Loucy (cell line): ENCODE measurements at regions not wholly inside any gene's neighbourhood (a gene's known extent, or its start where the extent isn't known, plus 50 kb on each side); places are given as distances from the start of the nearest gene placed in this dataset.

ENCODE experiments used
- H2AFZ ChIP-seq: fragments of 200-600 bp; sonication (generic); 2 replicates; pipeline ENCODE4 v1.6.0; 2016; ENCODE audit warnings: antibody characterized with exemption, mild to moderate bottlenecking, low read length, moderate library complexity
- H3F3A ChIP-seq: fragments of 200-600 bp; 2 replicates; pipeline ENCODE4 v1.6.0; 2016; ENCODE audit warnings: antibody characterized with exemption, low read depth, mild to moderate bottlenecking
- H3K27me3 ChIP-seq: fragments of 200-600 bp; sonication (generic); 2 replicates; pipeline ENCODE4 v1.6.1; 2014; ENCODE audit warnings: low read length, mild to moderate bottlenecking; ENCODE audit not compliant: insufficient read depth, poor library complexity, severe bottlenecking
- H3K36me3 ChIP-seq: fragments of 200-600 bp; sonication (generic); 2 replicates; pipeline ENCODE4 v1.6.1; 2016; ENCODE audit warnings: low read length; ENCODE audit not compliant: insufficient read depth
- H3K4me1 ChIP-seq: fragments of 200-600 bp; sonication (generic); 2 replicates; pipeline ENCODE4 v1.5.1; 2014; ENCODE audit warnings: low read length, mild to moderate bottlenecking; ENCODE audit not compliant: insufficient read depth, poor library complexity, severe bottlenecking
- H3K4me2 ChIP-seq: fragments of 200-600 bp; sonication (generic); 2 replicates; pipeline ENCODE4 v1.6.0; 2014; ENCODE audit warnings: antibody characterized with exemption, low read length, low read depth, mild to moderate bottlenecking; ENCODE audit not compliant: poor library complexity, severe bottlenecking
- H3K4me3 ChIP-seq: fragments of 200-600 bp; sonication (generic); 2 replicates; pipeline ENCODE4 v1.5.1; 2014; ENCODE audit warnings: low read length, mild to moderate bottlenecking, mixed read lengths; ENCODE audit not compliant: poor library complexity, severe bottlenecking
- H3K79me2 ChIP-seq: fragments of 200-600 bp; sonication (generic); 2 replicates; pipeline ENCODE4 v1.6.1; 2014; ENCODE audit warnings: low read length; ENCODE audit not compliant: insufficient read depth
- H3K9ac ChIP-seq: fragments of 200-600 bp; sonication (generic); 2 replicates; pipeline ENCODE4 v1.6.0; 2014; ENCODE audit warnings: mild to moderate bottlenecking, low read depth, low read length, moderate library complexity; ENCODE audit not compliant: poor library complexity, severe bottlenecking
- H3K9me2 ChIP-seq: fragments of 200-600 bp; sonication (generic); replicated peaks from 2 replicates; pipeline ENCODE4 v1.6.1; 2016; ENCODE audit warnings: low read depth, low read length, mixed read lengths
- H3K9me3 ChIP-seq: fragments of 200-600 bp; sonication (generic); 2 replicates; pipeline ENCODE4 v1.6.1; 2014; ENCODE audit warnings: mild to moderate bottlenecking, antibody characterized with exemption, low read length, low read depth; ENCODE audit not compliant: insufficient read depth
- H4K20me1 ChIP-seq: fragments of 200-600 bp; sonication (generic); 2 replicates; pipeline ENCODE4 v1.6.0; 2014; ENCODE audit warnings: antibody characterized with exemption, low read length, mild to moderate bottlenecking; ENCODE audit not compliant: insufficient read depth, poor library complexity, severe bottlenecking
- EZH2phosphoT487 ChIP-seq: fragments of 200-600 bp; IDR thresholded peaks from 2 replicates; pipeline ENCODE4 v1.6.1; 2018; ENCODE audit warnings: antibody characterized with exemption, mild to moderate bottlenecking, moderate library complexity, borderline replicate concordance
- TF ChIP-seq, protein P1 (sequence below): fragments of 200-600 bp; sonication (generic); conservative IDR thresholded peaks from 2 replicates; pipeline ENCODE4 v1.5.1; 2014; ENCODE audit warnings: mild to moderate bottlenecking, antibody characterized with exemption, low read length

DNA sequence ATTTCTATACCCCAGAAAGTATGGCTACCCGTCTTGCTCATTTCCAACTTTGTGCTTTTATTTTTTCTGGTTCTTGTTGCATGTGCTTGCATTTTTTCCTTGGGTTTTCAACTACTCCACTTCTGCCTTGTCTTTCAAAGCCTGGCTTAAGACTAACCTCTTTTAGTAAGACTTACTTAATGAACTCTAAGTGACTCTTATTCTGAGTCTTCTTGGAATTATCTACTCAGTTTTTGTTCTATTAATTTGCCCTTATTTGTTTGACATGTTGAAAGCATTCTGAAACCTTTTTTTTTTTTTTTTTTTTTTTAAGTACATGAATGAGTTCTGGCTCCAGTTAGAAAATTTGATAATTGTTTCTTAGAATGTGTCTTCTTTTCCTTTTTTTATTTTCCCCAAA is 74.8 kb downstream of the SLIT2 start:
- Histone ChIP-seq H3K9ac (no peak overlapping the region), H3K36me3 (no peaks in the 10 kb centered on the region), H3K9me3 (no peaks in the 10 kb centered on the region), H3K4me2 (no peak overlapping the region), H3K79me2 (no peaks in the 10 kb centered on the region), H3K27me3 (no peaks in the 10 kb centered on the region), H3K4me3 (no peak overlapping the region), H3F3A (no peaks in the 10 kb centered on the region), H2AFZ (no peak overlapping the region), H4K20me1 (no peaks in the 10 kb centered on the region), H3K4me1 (no peaks in the 10 kb centered on the region), H3K9me2 (no peaks in the 10 kb centered on the region)
- no peak for TF ChIP-seq EZH2phosphoT487
- TF ChIP-seq, protein P1, sequence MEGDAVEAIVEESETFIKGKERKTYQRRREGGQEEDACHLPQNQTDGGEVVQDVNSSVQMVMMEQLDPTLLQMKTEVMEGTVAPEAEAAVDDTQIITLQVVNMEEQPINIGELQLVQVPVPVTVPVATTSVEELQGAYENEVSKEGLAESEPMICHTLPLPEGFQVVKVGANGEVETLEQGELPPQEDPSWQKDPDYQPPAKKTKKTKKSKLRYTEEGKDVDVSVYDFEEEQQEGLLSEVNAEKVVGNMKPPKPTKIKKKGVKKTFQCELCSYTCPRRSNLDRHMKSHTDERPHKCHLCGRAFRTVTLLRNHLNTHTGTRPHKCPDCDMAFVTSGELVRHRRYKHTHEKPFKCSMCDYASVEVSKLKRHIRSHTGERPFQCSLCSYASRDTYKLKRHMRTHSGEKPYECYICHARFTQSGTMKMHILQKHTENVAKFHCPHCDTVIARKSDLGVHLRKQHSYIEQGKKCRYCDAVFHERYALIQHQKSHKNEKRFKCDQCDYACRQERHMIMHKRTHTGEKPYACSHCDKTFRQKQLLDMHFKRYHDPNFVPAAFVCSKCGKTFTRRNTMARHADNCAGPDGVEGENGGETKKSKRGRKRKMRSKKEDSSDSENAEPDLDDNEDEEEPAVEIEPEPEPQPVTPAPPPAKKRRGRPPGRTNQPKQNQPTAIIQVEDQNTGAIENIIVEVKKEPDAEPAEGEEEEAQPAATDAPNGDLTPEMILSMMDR, result no peak

- no peak overlapping the region for H3K9ac ChIP-seq
- H3K4me3 ChIP-seq, result no peak overlapping the region
- H3K4me1 ChIP-seq, result no peaks in the 10 kb centered on the region
- no peaks in the 10 kb centered on the region for H3F3A ChIP-seq
- no peak overlapping the region for H2AFZ ChIP-seq
- no peaks in the 10 kb centered on the region for H3K9me2 ChIP-seq
- H3K9me3 ChIP-seq, result no peaks in the 10 kb centered on the region
- no peaks in the 10 kb centered on the region for H3K27me3 ChIP-seq
- H3K36me3 ChIP-seq, result no peaks in the 10 kb centered on the region
- H3K4me2 ChIP-seq, result no peak overlapping the region
- TF ChIP-seq EZH2phosphoT487, result no peak
- TF ChIP-seq, protein P1, result no peak
- H4K20me1 ChIP-seq, result no peaks in the 10 kb centered on the region
- H3K79me2 ChIP-seq, result no peaks in the 10 kb centered on the region
Measured at GRCh38 chr4:20326977-20327376, 75.3 kb downstream of the SLIT2 start.

DNA sequence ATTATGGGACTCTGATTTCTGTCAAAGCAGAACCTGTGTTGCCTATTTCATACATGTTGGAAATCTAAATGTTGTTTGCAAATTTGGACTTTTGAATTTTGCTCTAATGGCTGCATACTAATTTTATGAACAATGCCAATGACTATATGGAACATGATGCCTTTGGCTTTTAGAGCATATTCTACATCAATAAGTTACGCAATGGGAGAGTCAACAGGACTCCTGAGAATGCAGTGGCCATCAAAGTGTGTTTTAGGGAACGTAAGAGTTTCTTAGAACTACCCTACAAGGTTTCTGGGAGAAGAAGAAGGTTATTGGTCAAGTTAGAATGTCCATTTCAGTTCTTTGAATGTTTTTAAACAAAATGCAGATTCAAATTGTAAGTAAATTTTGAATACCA is 76.1 kb downstream of the SLIT2 start:
- H3K4me2 ChIP-seq, result no peak overlapping the region
- H3K27me3 ChIP-seq, result no peaks in the 10 kb centered on the region
- H3F3A ChIP-seq, result no peaks in the 10 kb centered on the region
- H3K79me2 ChIP-seq, result no peaks in the 10 kb centered on the region
- H4K20me1 ChIP-seq, result no peaks in the 10 kb centered on the region
- no peak overlapping the region for H3K9ac ChIP-seq
- H3K36me3 ChIP-seq, result no peaks in the 10 kb centered on the region
- H2AFZ ChIP-seq, result no peak overlapping the region
- TF ChIP-seq, protein P1, result no peak
- TF ChIP-seq EZH2phosphoT487, result no peak
- H3K4me1 ChIP-seq, result no peaks in the 10 kb centered on the region
- H3K4me3 ChIP-seq, result no peak overlapping the region
- no peaks in the 10 kb centered on the region for H3K9me2 ChIP-seq
- no peaks in the 10 kb centered on the region for H3K9me3 ChIP-seq
